ENCODE measurements at regions not wholly inside any gene's neighbourhood (a gene's known extent, or its start where the extent isn't known, plus 50 kb on each side); places are given as distances from the start of the nearest gene placed in this dataset.

GRCh38 chr4:148737061-148737770 is 295.0 kb upstream of the NR3C2 start:
- no peak for ATAC-seq
- TF ChIP-seq ZFP30 (CRISPR knock-in tag; IDR thresholded peaks at IDR 0.05) = no peak
- TF ChIP-seq ISL1 (CRISPR knock-in tag; IDR thresholded peaks at IDR 0.05) = no peak
- TF ChIP-seq CSDC2 (CRISPR knock-in tag; IDR thresholded peaks at IDR 0.05) = no peak
- TF ChIP-seq TOX (CRISPR knock-in tag; IDR thresholded peaks at IDR 0.05; ENCODE audit: borderline replicate concordance) = no peak
- TF ChIP-seq OSR1 (CRISPR knock-in tag; IDR thresholded peaks at IDR 0.05) = no peak
- TF ChIP-seq, protein P1, sequence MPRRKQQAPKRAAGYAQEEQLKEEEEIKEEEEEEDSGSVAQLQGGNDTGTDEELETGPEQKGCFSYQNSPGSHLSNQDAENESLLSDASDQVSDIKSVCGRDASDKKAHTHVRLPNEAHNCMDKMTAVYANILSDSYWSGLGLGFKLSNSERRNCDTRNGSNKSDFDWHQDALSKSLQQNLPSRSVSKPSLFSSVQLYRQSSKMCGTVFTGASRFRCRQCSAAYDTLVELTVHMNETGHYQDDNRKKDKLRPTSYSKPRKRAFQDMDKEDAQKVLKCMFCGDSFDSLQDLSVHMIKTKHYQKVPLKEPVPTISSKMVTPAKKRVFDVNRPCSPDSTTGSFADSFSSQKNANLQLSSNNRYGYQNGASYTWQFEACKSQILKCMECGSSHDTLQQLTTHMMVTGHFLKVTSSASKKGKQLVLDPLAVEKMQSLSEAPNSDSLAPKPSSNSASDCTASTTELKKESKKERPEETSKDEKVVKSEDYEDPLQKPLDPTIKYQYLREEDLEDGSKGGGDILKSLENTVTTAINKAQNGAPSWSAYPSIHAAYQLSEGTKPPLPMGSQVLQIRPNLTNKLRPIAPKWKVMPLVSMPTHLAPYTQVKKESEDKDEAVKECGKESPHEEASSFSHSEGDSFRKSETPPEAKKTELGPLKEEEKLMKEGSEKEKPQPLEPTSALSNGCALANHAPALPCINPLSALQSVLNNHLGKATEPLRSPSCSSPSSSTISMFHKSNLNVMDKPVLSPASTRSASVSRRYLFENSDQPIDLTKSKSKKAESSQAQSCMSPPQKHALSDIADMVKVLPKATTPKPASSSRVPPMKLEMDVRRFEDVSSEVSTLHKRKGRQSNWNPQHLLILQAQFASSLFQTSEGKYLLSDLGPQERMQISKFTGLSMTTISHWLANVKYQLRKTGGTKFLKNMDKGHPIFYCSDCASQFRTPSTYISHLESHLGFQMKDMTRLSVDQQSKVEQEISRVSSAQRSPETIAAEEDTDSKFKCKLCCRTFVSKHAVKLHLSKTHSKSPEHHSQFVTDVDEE (CRISPR knock-in tag; IDR thresholded peaks at IDR 0.05) = no peak
- no peak for TF ChIP-seq ZFP3 (CRISPR knock-in tag; IDR thresholded peaks at IDR 0.05)
- TF ChIP-seq, protein P2, sequence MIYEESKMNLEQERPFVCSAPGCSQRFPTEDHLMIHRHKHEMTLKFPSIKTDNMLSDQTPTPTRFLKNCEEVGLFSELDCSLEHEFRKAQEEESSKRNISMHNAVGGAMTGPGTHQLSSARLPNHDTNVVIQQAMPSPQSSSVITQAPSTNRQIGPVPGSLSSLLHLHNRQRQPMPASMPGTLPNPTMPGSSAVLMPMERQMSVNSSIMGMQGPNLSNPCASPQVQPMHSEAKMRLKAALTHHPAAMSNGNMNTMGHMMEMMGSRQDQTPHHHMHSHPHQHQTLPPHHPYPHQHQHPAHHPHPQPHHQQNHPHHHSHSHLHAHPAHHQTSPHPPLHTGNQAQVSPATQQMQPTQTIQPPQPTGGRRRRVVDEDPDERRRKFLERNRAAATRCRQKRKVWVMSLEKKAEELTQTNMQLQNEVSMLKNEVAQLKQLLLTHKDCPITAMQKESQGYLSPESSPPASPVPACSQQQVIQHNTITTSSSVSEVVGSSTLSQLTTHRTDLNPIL (CRISPR knock-in tag; IDR thresholded peaks at IDR 0.05; ENCODE audit: low read depth) = no peak
- no peak for TF ChIP-seq BACH2 (CRISPR knock-in tag; IDR thresholded peaks at IDR 0.05; ENCODE audit: borderline replicate concordance)
- no peak for TF ChIP-seq PATZ1 (CRISPR knock-in tag; IDR thresholded peaks at IDR 0.05; ENCODE audit: borderline replicate concordance)
- TF ChIP-seq ESRRG (CRISPR knock-in tag; IDR thresholded peaks at IDR 0.05) = no peak
- no peak for TF ChIP-seq RARB (CRISPR knock-in tag; IDR thresholded peaks at IDR 0.05)
- no peak for TF ChIP-seq SNAI2 (CRISPR knock-in tag; IDR thresholded peaks at IDR 0.05)
- no peak for TF ChIP-seq ZNF70 (CRISPR knock-in tag; IDR thresholded peaks at IDR 0.05)
- TF ChIP-seq, protein P3, sequence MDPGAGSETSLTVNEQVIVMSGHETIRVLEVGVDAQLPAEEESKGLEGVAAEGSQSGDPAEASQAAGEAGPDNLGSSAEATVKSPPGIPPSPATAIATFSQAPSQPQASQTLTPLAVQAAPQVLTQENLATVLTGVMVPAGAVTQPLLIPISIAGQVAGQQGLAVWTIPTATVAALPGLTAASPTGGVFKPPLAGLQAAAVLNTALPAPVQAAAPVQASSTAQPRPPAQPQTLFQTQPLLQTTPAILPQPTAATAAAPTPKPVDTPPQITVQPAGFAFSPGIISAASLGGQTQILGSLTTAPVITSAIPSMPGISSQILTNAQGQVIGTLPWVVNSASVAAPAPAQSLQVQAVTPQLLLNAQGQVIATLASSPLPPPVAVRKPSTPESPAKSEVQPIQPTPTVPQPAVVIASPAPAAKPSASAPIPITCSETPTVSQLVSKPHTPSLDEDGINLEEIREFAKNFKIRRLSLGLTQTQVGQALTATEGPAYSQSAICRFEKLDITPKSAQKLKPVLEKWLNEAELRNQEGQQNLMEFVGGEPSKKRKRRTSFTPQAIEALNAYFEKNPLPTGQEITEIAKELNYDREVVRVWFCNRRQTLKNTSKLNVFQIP (CRISPR knock-in tag; IDR thresholded peaks at IDR 0.05; ENCODE audit: borderline replicate concordance, low read depth) = no peak
- TF ChIP-seq PPARA (CRISPR knock-in tag; IDR thresholded peaks at IDR 0.05; ENCODE audit: borderline replicate concordance) = no peak

- no peak for ATAC-seq
- no peak for TF ChIP-seq CSDC2 (CRISPR knock-in tag; IDR thresholded peaks at IDR 0.05)
- TF ChIP-seq ZFP3 (CRISPR knock-in tag; IDR thresholded peaks at IDR 0.05) = no peak
- no peak for TF ChIP-seq TOX (CRISPR knock-in tag; IDR thresholded peaks at IDR 0.05; ENCODE audit: borderline replicate concordance)
- TF ChIP-seq, protein P2 (CRISPR knock-in tag; IDR thresholded peaks at IDR 0.05; ENCODE audit: low read depth) = no peak
- TF ChIP-seq, protein P3 (CRISPR knock-in tag; IDR thresholded peaks at IDR 0.05; ENCODE audit: borderline replicate concordance, low read depth) = no peak
- no peak for TF ChIP-seq ESRRG (CRISPR knock-in tag; IDR thresholded peaks at IDR 0.05)
- no peak for TF ChIP-seq GLIS3 (CRISPR knock-in tag; IDR thresholded peaks at IDR 0.05)
- TF ChIP-seq, protein P1 (CRISPR knock-in tag; IDR thresholded peaks at IDR 0.05) = no peak
- TF ChIP-seq ZC3H10 (CRISPR knock-in tag; IDR thresholded peaks at IDR 0.05) = no peak
- no peak for TF ChIP-seq ZNF70 (CRISPR knock-in tag; IDR thresholded peaks at IDR 0.05)
- no peak for TF ChIP-seq CSRNP3 (CRISPR knock-in tag; IDR thresholded peaks at IDR 0.05)
- TF ChIP-seq OSR1 (CRISPR knock-in tag; IDR thresholded peaks at IDR 0.05) = no peak
- no peak for TF ChIP-seq ZFP30 (CRISPR knock-in tag; IDR thresholded peaks at IDR 0.05)
- TF ChIP-seq ZNF565 (CRISPR knock-in tag; conservative IDR thresholded peaks at IDR 0.05; ENCODE audit: low read depth) = no peak
- no peak for TF ChIP-seq TCF4 (CRISPR knock-in tag; IDR thresholded peaks at IDR 0.05; ENCODE audit: borderline replicate concordance)
- TF ChIP-seq BACH2 (CRISPR knock-in tag; IDR thresholded peaks at IDR 0.05; ENCODE audit: borderline replicate concordance) = no peak
- TF ChIP-seq RARB (CRISPR knock-in tag; IDR thresholded peaks at IDR 0.05) = no peak
- no peak for TF ChIP-seq PPARA (CRISPR knock-in tag; IDR thresholded peaks at IDR 0.05; ENCODE audit: borderline replicate concordance)
- TF ChIP-seq ISL1 (CRISPR knock-in tag; IDR thresholded peaks at IDR 0.05) = no peak
Observed at GRCh38 chr4:148735432-148736155, 293.4 kb upstream of the NR3C2 start.
